WTC11 (cell line): ENCODE measurements at regions not wholly inside any gene's neighbourhood (a gene's known extent, or its start where the extent isn't known, plus 50 kb on each side); places are given as distances from the start of the nearest gene placed in this dataset.

Experiments
- ATAC-seq: fragments of 200-7000 bp; cut with Tn5 transposase; 2 replicates; pipeline ENCODE4 v1.10.0; 2021; ENCODE audit warnings: mild to moderate bottlenecking, moderate library complexity
- CTCF ChIA-PET: fragments of 300-600 bp; sonication (Branson Sonifier 250); formaldehyde crosslinking; loops from one replicate; lab custom pipeline; 2021; ENCODE audit warnings: antibody characterized with exemption; lab: Charles Lee
- POLR2A ChIA-PET: fragments of 350-600 bp; sonication (Branson Sonifier 250); formaldehyde crosslinking; loops from one replicate; lab custom pipeline; 2021; ENCODE audit warnings: antibody characterized with exemption; lab: Charles Lee
- DNase-seq: peaks from one replicate; pipeline ENCODE4 v3.0.0; 2021; ENCODE audit warnings: low spot score
- H3K27ac Mint-ChIP-seq: 2 replicates; pipeline ENCODE4 v1.8.0; 2021; ENCODE audit warnings: mixed read lengths
- H3K27me3 Mint-ChIP-seq: 2 replicates; pipeline ENCODE4 v1.8.0; 2021; ENCODE audit warnings: low read depth, mild to moderate bottlenecking, moderate library complexity, mixed read lengths
- H3K36me3 Mint-ChIP-seq: 2 replicates; pipeline ENCODE4 v1.8.0; 2021; ENCODE audit warnings: mixed read lengths
- H3K4me1 Mint-ChIP-seq: 2 replicates; pipeline ENCODE4 v1.8.0; 2022; ENCODE audit warnings: mixed read lengths
- H3K4me3 Mint-ChIP-seq: 2 replicates; pipeline ENCODE4 v1.8.0; 2021; ENCODE audit warnings: mild to moderate bottlenecking, moderate library complexity, mixed read lengths
- H3K9me3 Mint-ChIP-seq: 2 replicates; pipeline ENCODE4 v1.8.0; 2021; ENCODE audit warnings: mixed read lengths
- ATF3 ChIP-seq: sonication (generic); formaldehyde crosslinking; conservative IDR thresholded peaks from 2 replicates; pipeline ENCODE4 v1.8.1; 2022; ENCODE audit warnings: mild to moderate bottlenecking, missing genetic modification reagents
- ATF6 ChIP-seq: sonication (generic); formaldehyde crosslinking; IDR thresholded peaks from 2 replicates; pipeline ENCODE4 v1.8.1; 2023; ENCODE audit warnings: mild to moderate bottlenecking, missing genetic modification reagents
- E2F1 ChIP-seq: sonication (generic); formaldehyde crosslinking; IDR thresholded peaks from 2 replicates; pipeline ENCODE4 v1.8.0; 2022; ENCODE audit warnings: mild to moderate bottlenecking, missing genetic modification reagents
- E2F4 ChIP-seq: sonication (generic); formaldehyde crosslinking; IDR thresholded peaks from 2 replicates; pipeline ENCODE4 v1.8.1; 2022; ENCODE audit warnings: low read depth, mild to moderate bottlenecking, moderate library complexity, missing genetic modification reagents, borderline replicate concordance
- E2F5 ChIP-seq: sonication (generic); formaldehyde crosslinking; IDR thresholded peaks from 2 replicates; pipeline ENCODE4 v1.8.1; 2022; ENCODE audit warnings: mild to moderate bottlenecking, moderate library complexity, missing genetic modification reagents
- EMX1 ChIP-seq: fragments of 250-450 bp; sonication (Bioruptor Pico); IDR thresholded peaks from 2 replicates; pipeline ENCODE4 v1.8.0; 2021; ENCODE audit warnings: mild to moderate bottlenecking
- HMGA2 ChIP-seq: fragments of 250-450 bp; sonication (Bioruptor Pico); IDR thresholded peaks from 2 replicates; pipeline ENCODE4 v1.4.0; 2021; ENCODE audit warnings: mild to moderate bottlenecking, moderate library complexity
- IRF2 ChIP-seq: sonication (generic); formaldehyde crosslinking; IDR thresholded peaks from 2 replicates; pipeline ENCODE4 v1.8.0; 2022; ENCODE audit warnings: low read depth, missing genetic modification reagents, borderline replicate concordance
- MLX ChIP-seq: sonication (generic); formaldehyde crosslinking; IDR thresholded peaks from 2 replicates; pipeline ENCODE4 v1.8.1; 2023; ENCODE audit warnings: mild to moderate bottlenecking, missing genetic modification reagents, moderate library complexity
- MXD4 ChIP-seq: fragments of 250-450 bp; sonication (Bioruptor Pico); IDR thresholded peaks from 2 replicates; pipeline ENCODE4 v1.8.0; 2021; ENCODE audit warnings: mild to moderate bottlenecking, moderate library complexity, borderline replicate concordance
- NR2C2 ChIP-seq: sonication (generic); formaldehyde crosslinking; IDR thresholded peaks from 2 replicates; pipeline ENCODE4 v1.8.0; 2022; ENCODE audit warnings: mild to moderate bottlenecking, missing genetic modification reagents
- SMAD3 ChIP-seq: sonication (generic); formaldehyde crosslinking; IDR thresholded peaks from 2 replicates; pipeline ENCODE4 v1.8.0; 2022; ENCODE audit warnings: missing genetic modification reagents, mild to moderate bottlenecking, borderline replicate concordance
- SMAD4 ChIP-seq: sonication (generic); formaldehyde crosslinking; IDR thresholded peaks from 2 replicates; pipeline ENCODE4 v1.8.0; 2022; ENCODE audit warnings: mild to moderate bottlenecking, missing genetic modification reagents
- SP1 ChIP-seq: sonication (generic); formaldehyde crosslinking; conservative IDR thresholded peaks from 2 replicates; pipeline ENCODE4 v1.8.1; 2022; ENCODE audit warnings: missing genetic modification reagents
- ZNF219 ChIP-seq: sonication (generic); formaldehyde crosslinking; IDR thresholded peaks from 2 replicates; pipeline ENCODE4 v1.8.0; 2023; ENCODE audit warnings: missing genetic modification reagents, mild to moderate bottlenecking, borderline replicate concordance
- ZNF425 ChIP-seq: fragments of 250-450 bp; sonication (Bioruptor Pico); conservative IDR thresholded peaks from 2 replicates; pipeline ENCODE4 v1.9.0; 2021; ENCODE audit warnings: mild to moderate bottlenecking
- TF ChIP-seq, protein P1 (sequence below): fragments of 200-600 bp; IDR thresholded peaks from 2 replicates; pipeline ENCODE4 v1.8.0; 2022; ENCODE audit warnings: antibody characterized with exemption
- TF ChIP-seq, protein P2 (sequence below): fragments of 250-450 bp; sonication (Bioruptor Pico); IDR thresholded peaks from 2 replicates; pipeline ENCODE4 v1.9.0; 2021; ENCODE audit warnings: moderate library complexity, mild to moderate bottlenecking, inconsistent platforms, borderline replicate concordance

- Mint-ChIP-seq H3K4me3 (no peak overlapping the region), H3K27ac (no peak overlapping the region), H3K27me3 (no peaks in the 10 kb centered on the region; the same call in 1 of the 2 replicates), H3K36me3 (peaks cover 6% of the 10 kb centered on the region; the same call in 1 of the 2 replicates), H3K4me1 (peaks cover 42% of the 10 kb centered on the region), H3K9me3 (peaks cover 12% of the 10 kb centered on the region)
- CTCF ChIA-PET: interaction anchor here (0.7 to 2.5 kb wide), 11 partner anchors 11 to 114 kb away, joined by 3 to 15 read pairs (median 4); no protein-coding TSS in a partner anchor
- ATAC-seq (no peak), DNase-seq (no peak)
- TF ChIP-seq SP1 (CRISPR knock-in tag): no peak
- TF ChIP-seq ZNF219: no peak
- no peak for TF ChIP-seq MXD4 (CRISPR knock-in tag)
- no peak for TF ChIP-seq HMGA2 (CRISPR knock-in tag)
- TF ChIP-seq IRF2: no peak
- no peak for TF ChIP-seq ATF6 (CRISPR knock-in tag)
- TF ChIP-seq SMAD3 (CRISPR knock-in tag): no peak
- TF ChIP-seq, protein P1, sequence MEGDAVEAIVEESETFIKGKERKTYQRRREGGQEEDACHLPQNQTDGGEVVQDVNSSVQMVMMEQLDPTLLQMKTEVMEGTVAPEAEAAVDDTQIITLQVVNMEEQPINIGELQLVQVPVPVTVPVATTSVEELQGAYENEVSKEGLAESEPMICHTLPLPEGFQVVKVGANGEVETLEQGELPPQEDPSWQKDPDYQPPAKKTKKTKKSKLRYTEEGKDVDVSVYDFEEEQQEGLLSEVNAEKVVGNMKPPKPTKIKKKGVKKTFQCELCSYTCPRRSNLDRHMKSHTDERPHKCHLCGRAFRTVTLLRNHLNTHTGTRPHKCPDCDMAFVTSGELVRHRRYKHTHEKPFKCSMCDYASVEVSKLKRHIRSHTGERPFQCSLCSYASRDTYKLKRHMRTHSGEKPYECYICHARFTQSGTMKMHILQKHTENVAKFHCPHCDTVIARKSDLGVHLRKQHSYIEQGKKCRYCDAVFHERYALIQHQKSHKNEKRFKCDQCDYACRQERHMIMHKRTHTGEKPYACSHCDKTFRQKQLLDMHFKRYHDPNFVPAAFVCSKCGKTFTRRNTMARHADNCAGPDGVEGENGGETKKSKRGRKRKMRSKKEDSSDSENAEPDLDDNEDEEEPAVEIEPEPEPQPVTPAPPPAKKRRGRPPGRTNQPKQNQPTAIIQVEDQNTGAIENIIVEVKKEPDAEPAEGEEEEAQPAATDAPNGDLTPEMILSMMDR: no peak
- no peak for TF ChIP-seq ZNF425
- no peak for TF ChIP-seq E2F5
- no peak for TF ChIP-seq MLX (CRISPR knock-in tag)
- TF ChIP-seq, protein P2, sequence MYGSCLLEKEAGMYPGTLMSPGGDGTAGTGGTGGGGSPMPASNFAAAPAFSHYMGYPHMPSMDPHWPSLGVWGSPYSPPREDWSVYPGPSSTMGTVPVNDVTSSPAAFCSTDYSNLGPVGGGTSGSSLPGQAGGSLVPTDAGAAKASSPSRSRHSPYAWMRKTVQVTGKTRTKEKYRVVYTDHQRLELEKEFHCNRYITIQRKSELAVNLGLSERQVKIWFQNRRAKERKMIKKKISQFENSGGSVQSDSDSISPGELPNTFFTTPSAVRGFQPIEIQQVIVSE: no peak
- TF ChIP-seq E2F4 (CRISPR knock-in tag): no peak
- TF ChIP-seq NR2C2 (CRISPR knock-in tag): no peak
- no peak for TF ChIP-seq E2F1 (CRISPR knock-in tag)
- no peak for TF ChIP-seq SMAD4 (CRISPR knock-in tag)
- no peak for TF ChIP-seq EMX1 (CRISPR knock-in tag)
- no peak for TF ChIP-seq ATF3 (CRISPR knock-in tag)
- POLR2A ChIA-PET: no interaction called here
Observed at GRCh38 chr21:39022466-39022862, 160.8 kb downstream of the PSMG1 start.
